Trophoblast cell (in vitro differentiated cells and primary cell): ENCODE measurements at regions not wholly inside any gene's neighbourhood (a gene's known extent, or its start where the extent isn't known, plus 50 kb on each side); places are given as distances from the start of the nearest gene placed in this dataset.
"Not testable (repeated sequence)": the region's sequence is repeated elsewhere in the genome, so short reads cannot be mapped to it uniquely, and the experiment has no call there.

ENCODE experiments used
- DNase-seq, 2 donors: peaks; one replicate each; pipeline ENCODE4 v3.0.0-alpha.2; 2016
- H2AFZ ChIP-seq: 2 replicates; pipeline ENCODE4 v1.6.1; 2013; ENCODE audit warnings: low read length, moderate library complexity, mild to moderate bottlenecking; ENCODE audit not compliant: insufficient read depth, poor library complexity
- H2AK5ac ChIP-seq: 2 replicates; pipeline ENCODE4 v1.6.1; 2013; ENCODE audit warnings: mild to moderate bottlenecking, low read length
- H2BK120ac ChIP-seq: 2 replicates; pipeline ENCODE4 v1.6.1; 2013; ENCODE audit warnings: low read length, mild to moderate bottlenecking, moderate library complexity; ENCODE audit not compliant: insufficient read depth, poor library complexity
- H2BK12ac ChIP-seq: 2 replicates; pipeline ENCODE4 v1.6.1; 2013; ENCODE audit warnings: mild to moderate bottlenecking, low read length, moderate library complexity
- H2BK5ac ChIP-seq: 2 replicates; pipeline ENCODE4 v1.6.1; 2013; ENCODE audit warnings: low read length, low read depth, moderate library complexity, mild to moderate bottlenecking; ENCODE audit not compliant: poor library complexity
- H3K14ac ChIP-seq: 2 replicates; pipeline ENCODE4 v1.6.1; 2013; ENCODE audit warnings: mild to moderate bottlenecking, low read length
- H3K18ac ChIP-seq: 2 replicates; pipeline ENCODE4 v1.6.1; 2013; ENCODE audit warnings: mild to moderate bottlenecking, low read length
- H3K23ac ChIP-seq: 2 replicates; pipeline ENCODE4 v1.6.1; 2013; ENCODE audit warnings: low read length
- H3K27ac ChIP-seq: 2 replicates; pipeline ENCODE4 v1.5.1; 2013; ENCODE audit warnings: low read depth, mild to moderate bottlenecking, inconsistent platforms, low read length, moderate library complexity
- H3K27me3 ChIP-seq: 2 replicates; pipeline ENCODE4 v1.6.1; 2013; ENCODE audit warnings: inconsistent platforms, mild to moderate bottlenecking, low read length, moderate library complexity; ENCODE audit not compliant: insufficient read depth
- H3K36me3 ChIP-seq, 2 experiments: 1 replicate in 1 of 2; 2 replicates in 1 of 2; pipeline ENCODE4 v1.6.1; 2013; ENCODE audit warnings: low read length in 2 of 2, mild to moderate bottlenecking in 2 of 2, moderate library complexity in 1 of 2; ENCODE audit not compliant: insufficient read depth in 2 of 2, control insufficient read depth in 1 of 2
- H3K4ac ChIP-seq: 2 replicates; pipeline ENCODE4 v1.6.1; 2013; ENCODE audit warnings: low read depth, mild to moderate bottlenecking, low read length, moderate library complexity
- H3K4me1 ChIP-seq, 2 experiments: 1 replicate in 1 of 2; 2 replicates in 1 of 2; pipeline ENCODE4 v1.6.1; 2013; ENCODE audit warnings: low read length in 2 of 2, mild to moderate bottlenecking in 2 of 2, moderate library complexity in 1 of 2; ENCODE audit not compliant: insufficient read depth in 2 of 2, control insufficient read depth in 1 of 2
- H3K4me2 ChIP-seq: 2 replicates; pipeline ENCODE4 v1.6.1; 2013; ENCODE audit warnings: inconsistent platforms, mild to moderate bottlenecking, low read length, moderate library complexity
- H3K4me3 ChIP-seq: 2 replicates; pipeline ENCODE4 v1.5.1; 2013; ENCODE audit warnings: mild to moderate bottlenecking, low read depth, low read length, inconsistent platforms
- H3K79me1 ChIP-seq: one replicate; pipeline ENCODE4 v1.6.1; 2013; ENCODE audit warnings: low read length
- H3K79me2 ChIP-seq: 2 replicates; pipeline ENCODE4 v1.6.1; 2013; ENCODE audit warnings: low read length, mild to moderate bottlenecking; ENCODE audit not compliant: control insufficient read depth, insufficient read depth, poor library complexity
- H3K9ac ChIP-seq: 2 replicates; pipeline ENCODE4 v1.6.1; 2013; ENCODE audit warnings: mild to moderate bottlenecking, low read length
- H3K9me3 ChIP-seq: 2 replicates; pipeline ENCODE4 v1.6.1; 2013; ENCODE audit warnings: low read depth, mild to moderate bottlenecking, control low read depth, inconsistent platforms, low read length; ENCODE audit not compliant: insufficient read depth
- H4K12ac ChIP-seq: 2 replicates; pipeline ENCODE4 v1.6.1; 2013; ENCODE audit warnings: low read depth, mild to moderate bottlenecking, low read length, moderate library complexity
- H4K8ac ChIP-seq: 2 replicates; pipeline ENCODE4 v1.6.1; 2013; ENCODE audit warnings: low read depth, mild to moderate bottlenecking, low read length, moderate library complexity
- H4K91ac ChIP-seq: one replicate; pipeline ENCODE4 v1.6.1; 2013; ENCODE audit warnings: low read depth, mild to moderate bottlenecking, low read length, moderate library complexity
- WGBS: extraction: QIAGEN DNeasy Blood & Tissue Kit; methylation state at CpG from one replicate; pipeline ENCODE4 v1.1.7; 2013; ENCODE audit warnings: missing lambda C conversion rate; ENCODE audit not compliant: insufficient read length, insufficient coverage; ENCODE audit errors: extremely low coverage; 5-methylcytosine and 5-hydroxymethylcytosine counted together

DNA sequence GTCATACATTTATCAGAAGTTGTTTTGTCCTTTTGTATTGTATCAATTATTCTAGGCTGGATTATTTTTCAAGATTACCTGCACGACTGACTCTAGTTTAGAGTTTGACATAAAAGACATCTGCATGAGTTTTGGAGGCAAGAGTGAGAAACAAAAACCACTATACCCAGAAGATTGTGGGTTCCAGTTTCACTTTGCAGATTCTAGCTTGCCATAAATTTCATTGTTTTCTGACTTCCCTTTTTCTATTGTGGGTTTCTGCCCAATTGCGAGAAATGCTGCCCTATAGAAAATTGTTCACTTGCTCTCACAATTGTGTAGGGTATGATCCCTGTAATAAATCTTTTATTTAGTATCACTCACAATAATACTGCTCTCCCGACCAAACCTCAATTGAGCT is 1043.4 kb upstream of the CDH10 start:
- H2BK120ac ChIP-seq = no peak overlapping the region
- H4K91ac ChIP-seq = no peak overlapping the region
- no peaks in the 10 kb centered on the region for H3K4me1 ChIP-seq
- no peaks in the 10 kb centered on the region for H3K9me3 ChIP-seq
- H4K8ac ChIP-seq = no peak overlapping the region
- no peak overlapping the region for H3K14ac ChIP-seq
- H2BK5ac ChIP-seq = no peak overlapping the region
- H3K36me3 ChIP-seq = no peaks in the 10 kb centered on the region
- H2BK12ac ChIP-seq = no peak overlapping the region
- H3K27ac ChIP-seq = no peak overlapping the region
- H3K18ac ChIP-seq = no peak overlapping the region
- no peaks in the 10 kb centered on the region for H3K27me3 ChIP-seq
- H3K4me3 ChIP-seq = no peak overlapping the region
- H3K4me2 ChIP-seq = no peak overlapping the region
- no peak for DNase-seq
- H4K12ac ChIP-seq = no peak overlapping the region
- H2AFZ ChIP-seq = no peak overlapping the region
- no peak overlapping the region for H3K9ac ChIP-seq
- no CpG with 5 or more reads among the region's 3 CpGs for WGBS
- no peak overlapping the region for H3K4ac ChIP-seq
- no peaks in the 10 kb centered on the region for H3K79me1 ChIP-seq
- no peak overlapping the region for H3K23ac ChIP-seq
- H3K79me2 ChIP-seq = no peaks in the 10 kb centered on the region
- no peak overlapping the region for H2AK5ac ChIP-seq

DNA sequence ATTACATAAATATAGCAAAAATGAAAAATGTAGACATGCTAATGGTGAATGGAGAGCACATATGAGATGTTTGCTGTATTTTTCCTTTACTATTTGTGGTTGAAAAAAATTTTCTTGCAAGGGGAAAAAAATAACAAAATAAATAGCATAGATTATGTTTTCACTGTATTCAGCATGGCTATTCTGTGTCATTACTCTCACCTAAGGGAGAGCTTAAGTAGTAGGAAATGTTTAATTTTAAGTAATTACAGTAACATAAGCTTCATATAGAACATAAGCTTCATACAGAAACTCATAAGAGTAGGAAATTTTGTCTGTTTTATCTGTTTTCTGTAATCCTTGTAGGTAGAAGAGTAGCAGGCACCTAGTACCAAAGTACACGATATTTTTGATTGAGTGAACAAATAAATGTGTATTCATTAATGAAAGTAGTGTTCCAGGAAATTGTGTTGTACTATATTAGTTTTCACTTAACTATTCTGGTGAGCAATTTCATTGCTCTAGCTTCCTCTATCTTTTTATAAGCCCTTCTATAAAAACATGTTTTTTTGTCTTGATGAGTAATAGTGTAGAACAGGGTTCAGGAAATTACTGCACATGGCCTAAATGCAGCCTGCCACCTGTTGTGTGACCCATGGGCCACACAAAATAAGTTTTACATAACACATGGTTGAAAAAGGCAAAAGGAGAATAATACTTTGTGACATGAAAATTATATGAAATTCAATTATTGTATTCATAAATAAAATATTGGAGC is 1025.0 kb upstream of the CDH10 start:
- no peak overlapping the region for H3K27ac ChIP-seq
- no peak overlapping the region for H2BK120ac ChIP-seq
- no peak overlapping the region for H3K4ac ChIP-seq
- no peaks in the 10 kb centered on the region for H3K9me3 ChIP-seq
- H3K79me2 ChIP-seq = no peaks in the 10 kb centered on the region
- no peak overlapping the region for H4K8ac ChIP-seq
- H3K14ac ChIP-seq = no peak overlapping the region
- H3K18ac ChIP-seq = no peak overlapping the region
- no peak overlapping the region for H2AK5ac ChIP-seq
- WGBS = no CpG with 5 or more reads among the region's 1 CpG
- no peak for DNase-seq
- H3K23ac ChIP-seq = no peak overlapping the region
- H2BK5ac ChIP-seq = no peak overlapping the region
- no peaks in the 10 kb centered on the region for H3K4me1 ChIP-seq
- H3K4me2 ChIP-seq = no peak overlapping the region
- H2AFZ ChIP-seq = no peak overlapping the region
- H2BK12ac ChIP-seq = no peak overlapping the region
- no peak overlapping the region for H3K9ac ChIP-seq
- H3K27me3 ChIP-seq = no peaks in the 10 kb centered on the region
- no peak overlapping the region for H4K12ac ChIP-seq
- H3K79me1 ChIP-seq = no peaks in the 10 kb centered on the region
- H4K91ac ChIP-seq = no peak overlapping the region
- H3K36me3 ChIP-seq = no peaks in the 10 kb centered on the region
- H3K4me3 ChIP-seq = no peak overlapping the region

DNA sequence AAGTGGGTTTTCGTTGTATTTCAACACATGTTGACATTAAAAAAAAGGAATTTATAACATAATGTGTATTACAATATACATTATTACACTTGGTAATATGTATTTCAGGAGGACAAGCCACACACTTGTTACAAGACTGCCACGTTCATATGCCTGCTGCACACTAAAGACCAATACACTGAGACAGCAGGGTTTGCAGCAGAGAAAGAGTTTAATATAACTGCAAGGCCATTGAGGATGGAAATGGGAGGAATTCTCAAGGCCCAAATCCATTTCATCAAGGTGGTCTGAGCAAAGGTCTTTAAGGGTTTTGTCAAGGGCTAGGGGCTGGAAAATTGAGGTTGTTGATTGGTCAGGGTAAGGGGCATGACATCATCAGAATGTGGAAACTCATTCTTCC is 1017.8 kb upstream of the CDH10 start:
- Histone ChIP-seq H2BK120ac (no peak overlapping the region), H3K23ac (no peak overlapping the region), H3K9ac (no peak overlapping the region), H2BK12ac (no peak overlapping the region), H2AFZ (no peak overlapping the region), H3K18ac (no peak overlapping the region), H3K79me2 (no peaks in the 10 kb centered on the region), H3K27ac (no peak overlapping the region), H3K27me3 (no peaks in the 10 kb centered on the region), H4K12ac (no peak overlapping the region), H3K4ac (no peak overlapping the region), H3K9me3 (no peaks in the 10 kb centered on the region), H3K4me1 (no peaks in the 10 kb centered on the region), H3K79me1 (no peaks in the 10 kb centered on the region), H3K14ac (no peak overlapping the region), H4K8ac (no peak overlapping the region), H3K36me3 (no peaks in the 10 kb centered on the region), H2BK5ac (no peak overlapping the region), H3K4me3 (no peak overlapping the region), H2AK5ac (no peak overlapping the region), H3K4me2 (no peak overlapping the region), H4K91ac (no peak overlapping the region)
- no CpG with 5 or more reads among the region's 2 CpGs for WGBS
- no peak for DNase-seq

DNA sequence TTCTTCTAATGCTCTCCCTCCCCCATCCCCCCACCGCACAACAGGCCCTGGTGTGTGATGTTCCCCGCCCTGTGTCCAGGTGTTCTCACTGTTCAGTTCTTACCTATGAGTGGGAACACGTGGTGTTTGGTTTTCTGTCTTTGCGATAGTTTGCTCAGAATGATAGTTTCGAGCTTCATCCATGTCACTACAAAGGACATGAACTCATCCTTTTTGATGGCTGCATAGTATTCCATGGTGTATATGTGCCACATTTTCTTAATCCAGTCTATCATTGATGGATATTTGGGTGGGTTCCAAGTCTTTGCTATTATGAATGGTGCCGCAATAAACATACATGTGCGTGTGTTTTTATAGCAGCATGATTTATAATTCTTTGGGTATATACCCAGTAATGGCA is 1005.5 kb upstream of the CDH10 start:
- H4K91ac ChIP-seq, H2BK12ac ChIP-seq, DNase-seq: not testable (repeated sequence)

More for the DNA sequence above, 1005.5 kb upstream of the CDH10 start:
- no CpG with 5 or more reads among the region's 7 CpGs for WGBS
- not testable (repeated sequence) for H3K4ac ChIP-seq, H3K27me3 ChIP-seq, H2BK5ac ChIP-seq, H3K4me3 ChIP-seq, H3K23ac ChIP-seq, H3K79me1 ChIP-seq, H3K9ac ChIP-seq, H2AFZ ChIP-seq, H2BK120ac ChIP-seq, H3K18ac ChIP-seq, H3K79me2 ChIP-seq, H3K27ac ChIP-seq, H3K9me3 ChIP-seq, H3K4me1 ChIP-seq, H4K8ac ChIP-seq, H3K4me2 ChIP-seq, H2AK5ac ChIP-seq, H3K14ac ChIP-seq, H4K12ac ChIP-seq, H3K36me3 ChIP-seq
